ENCODE measurements at regions not wholly inside any gene's neighbourhood (a gene's known extent, or its start where the extent isn't known, plus 50 kb on each side); places are given as distances from the start of the nearest gene placed in this dataset.

DNA sequence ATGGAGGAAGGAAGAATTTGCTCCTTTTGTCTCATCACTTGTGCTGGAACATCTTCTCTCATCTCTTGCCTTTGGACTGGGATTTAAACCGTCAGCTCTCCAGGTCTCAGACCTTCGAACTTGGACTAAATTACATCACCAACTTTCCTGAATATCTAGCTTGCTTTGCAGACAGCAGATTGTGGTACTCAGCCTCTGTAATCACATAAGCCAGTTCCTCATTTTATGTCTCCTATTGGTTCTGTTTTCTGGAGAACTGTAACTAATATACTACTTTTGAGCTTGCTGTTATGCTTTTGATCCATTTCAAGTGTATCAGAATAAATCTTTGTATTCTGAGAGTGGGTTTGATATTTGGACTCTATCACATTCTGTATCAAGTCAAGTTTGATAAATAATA lies 164.3 kb upstream of the VEPH1 start:
- TF ChIP-seq EZH2 (IDR thresholded peaks at IDR 0.05; ENCODE audit: insufficient read depth, poor library complexity, severe bottlenecking): no peak
- TF ChIP-seq EZH2phosphoT487 (IDR thresholded peaks at IDR 0.05; ENCODE audit: insufficient read depth, low read depth): no peak
